K562 (cell line): ENCODE measurements at regions not wholly inside any gene's neighbourhood (a gene's known extent, or its start where the extent isn't known, plus 50 kb on each side); places are given as distances from the start of the nearest gene placed in this dataset.
A peak's percentile ranks its signal among the peaks of the same experiment; 100 is the strongest.

Experiments used
- ASH1L ChIP-seq: fragments of 450-650 bp; IDR thresholded peaks from 2 replicates; pipeline ENCODE4 v1.6.1; 2018; ENCODE audit warnings: borderline replicate concordance, mild to moderate bottlenecking, low read depth; ENCODE audit not compliant: partially characterized antibody
- BRF1 ChIP-seq: IDR thresholded peaks from 3 replicates; pipeline ENCODE4 v1.6.1; 2011; ENCODE audit warnings: borderline replicate concordance, mild to moderate bottlenecking; ENCODE audit not compliant: insufficient read length; ENCODE audit errors: extremely low read depth
- CLOCK ChIP-seq: fragments of 250-450 bp; sonication (Bioruptor Pico); IDR thresholded peaks from 2 replicates; pipeline ENCODE4 v1.4.0; 2020; ENCODE audit warnings: mild to moderate bottlenecking, moderate library complexity, borderline replicate concordance
- ETV5 ChIP-seq: sonication (generic); formaldehyde crosslinking; IDR thresholded peaks from 2 replicates; pipeline ENCODE4 v1.4.0; 2020; ENCODE audit warnings: low read depth, mild to moderate bottlenecking, missing genetic modification reagents
- FOXA3 ChIP-seq, 2 experiments: fragments of 450-650 bp in 1 of 2; sonication (generic) in 1 of 2; formaldehyde crosslinking; IDR thresholded peaks in 1 of 2; conservative IDR thresholded peaks in 1 of 2; 2 replicates each; pipeline versions ENCODE4 v1.4.0 to v1.8.0; 2020 to 2022; ENCODE audit warnings: mild to moderate bottlenecking in 2 of 2, missing genetic modification reagents in 1 of 2
- SNRNP70 ChIP-seq: fragments of 200-400 bp; formaldehyde crosslinking; optimal IDR thresholded peaks from 2 replicates; pipeline ENCODE3; 2017; ENCODE audit warnings: low read depth, low read length
- TEAD1 ChIP-seq, 2 experiments: fragments of 450-650 bp in 1 of 2; sonication (generic) in 1 of 2; formaldehyde crosslinking; IDR thresholded peaks; 2 replicates each; pipeline versions ENCODE4 v1.4.0 to v1.8.0; 2020 to 2022; ENCODE audit warnings: mild to moderate bottlenecking in 2 of 2, missing genetic modification reagents in 1 of 2
- TFAM ChIP-seq: fragments of 250-450 bp; sonication (Bioruptor Pico); conservative IDR thresholded peaks from 2 replicates; pipeline ENCODE4 v1.5.0; 2021; ENCODE audit warnings: mild to moderate bottlenecking, moderate library complexity
- U2AF2 ChIP-seq: fragments of 200-400 bp; formaldehyde crosslinking; optimal IDR thresholded peaks from 2 replicates; pipeline ENCODE3; 2017; ENCODE audit warnings: low read depth, mild to moderate bottlenecking, low read length
- ZNF316 ChIP-seq: fragments of 450-650 bp; IDR thresholded peaks from 2 replicates; pipeline ENCODE4 v1.6.1; 2016
- TF ChIP-seq, protein P1 (sequence below), 2 experiments: fragments of 450-650 bp in 1 of 2; sonication (generic) in 1 of 2; formaldehyde crosslinking in 1 of 2; IDR thresholded peaks in 1 of 2; conservative IDR thresholded peaks in 1 of 2; 2 replicates each; pipeline versions ENCODE4 v1.6.1 to v1.8.1; 2016 to 2023; ENCODE audit warnings: mild to moderate bottlenecking in 2 of 2, moderate library complexity in 2 of 2, inconsistent platforms in 1 of 2, missing genetic modification reagents in 1 of 2
- TF ChIP-seq, protein P2 (sequence below): fragments of 450-650 bp; IDR thresholded peaks from 2 replicates; pipeline ENCODE4 v1.6.1; 2016; ENCODE audit warnings: low read depth

GRCh38 chr6:26286168-26286877, 78.7 kb upstream of the BTN3A2 start (continued):
- TF ChIP-seq CLOCK (CRISPR knock-in tag) (no peak), BRF1 (peak; percentile 66), TFAM (CRISPR knock-in tag) (no peak), ASH1L (no peak), SNRNP70 (no peak), ZNF316 (no peak), TEAD1 (CRISPR knock-in tag; IDR thresholded peaks at IDR 0.05) (peak in 1 of 2 experiments; percentile 52; a peak in 1 of 4 replicates), FOXA3 (CRISPR knock-in tag; conservative IDR thresholded peaks at IDR 0.05 in 1 of 2, IDR thresholded peaks at IDR 0.05 in 1 of 2) (no peak), U2AF2 (no peak), ETV5 (CRISPR knock-in tag) (no peak)
- TF ChIP-seq, protein P1, sequence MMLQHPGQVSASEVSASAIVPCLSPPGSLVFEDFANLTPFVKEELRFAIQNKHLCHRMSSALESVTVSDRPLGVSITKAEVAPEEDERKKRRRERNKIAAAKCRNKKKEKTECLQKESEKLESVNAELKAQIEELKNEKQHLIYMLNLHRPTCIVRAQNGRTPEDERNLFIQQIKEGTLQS (IDR thresholded peaks at IDR 0.05) = no peak
- TF ChIP-seq, protein P1 (CRISPR knock-in tag; conservative IDR thresholded peaks at IDR 0.05) = 0 out of 2 replicates have a peak, but pooled peaks have one; percentile 36
- TF ChIP-seq, protein P2, sequence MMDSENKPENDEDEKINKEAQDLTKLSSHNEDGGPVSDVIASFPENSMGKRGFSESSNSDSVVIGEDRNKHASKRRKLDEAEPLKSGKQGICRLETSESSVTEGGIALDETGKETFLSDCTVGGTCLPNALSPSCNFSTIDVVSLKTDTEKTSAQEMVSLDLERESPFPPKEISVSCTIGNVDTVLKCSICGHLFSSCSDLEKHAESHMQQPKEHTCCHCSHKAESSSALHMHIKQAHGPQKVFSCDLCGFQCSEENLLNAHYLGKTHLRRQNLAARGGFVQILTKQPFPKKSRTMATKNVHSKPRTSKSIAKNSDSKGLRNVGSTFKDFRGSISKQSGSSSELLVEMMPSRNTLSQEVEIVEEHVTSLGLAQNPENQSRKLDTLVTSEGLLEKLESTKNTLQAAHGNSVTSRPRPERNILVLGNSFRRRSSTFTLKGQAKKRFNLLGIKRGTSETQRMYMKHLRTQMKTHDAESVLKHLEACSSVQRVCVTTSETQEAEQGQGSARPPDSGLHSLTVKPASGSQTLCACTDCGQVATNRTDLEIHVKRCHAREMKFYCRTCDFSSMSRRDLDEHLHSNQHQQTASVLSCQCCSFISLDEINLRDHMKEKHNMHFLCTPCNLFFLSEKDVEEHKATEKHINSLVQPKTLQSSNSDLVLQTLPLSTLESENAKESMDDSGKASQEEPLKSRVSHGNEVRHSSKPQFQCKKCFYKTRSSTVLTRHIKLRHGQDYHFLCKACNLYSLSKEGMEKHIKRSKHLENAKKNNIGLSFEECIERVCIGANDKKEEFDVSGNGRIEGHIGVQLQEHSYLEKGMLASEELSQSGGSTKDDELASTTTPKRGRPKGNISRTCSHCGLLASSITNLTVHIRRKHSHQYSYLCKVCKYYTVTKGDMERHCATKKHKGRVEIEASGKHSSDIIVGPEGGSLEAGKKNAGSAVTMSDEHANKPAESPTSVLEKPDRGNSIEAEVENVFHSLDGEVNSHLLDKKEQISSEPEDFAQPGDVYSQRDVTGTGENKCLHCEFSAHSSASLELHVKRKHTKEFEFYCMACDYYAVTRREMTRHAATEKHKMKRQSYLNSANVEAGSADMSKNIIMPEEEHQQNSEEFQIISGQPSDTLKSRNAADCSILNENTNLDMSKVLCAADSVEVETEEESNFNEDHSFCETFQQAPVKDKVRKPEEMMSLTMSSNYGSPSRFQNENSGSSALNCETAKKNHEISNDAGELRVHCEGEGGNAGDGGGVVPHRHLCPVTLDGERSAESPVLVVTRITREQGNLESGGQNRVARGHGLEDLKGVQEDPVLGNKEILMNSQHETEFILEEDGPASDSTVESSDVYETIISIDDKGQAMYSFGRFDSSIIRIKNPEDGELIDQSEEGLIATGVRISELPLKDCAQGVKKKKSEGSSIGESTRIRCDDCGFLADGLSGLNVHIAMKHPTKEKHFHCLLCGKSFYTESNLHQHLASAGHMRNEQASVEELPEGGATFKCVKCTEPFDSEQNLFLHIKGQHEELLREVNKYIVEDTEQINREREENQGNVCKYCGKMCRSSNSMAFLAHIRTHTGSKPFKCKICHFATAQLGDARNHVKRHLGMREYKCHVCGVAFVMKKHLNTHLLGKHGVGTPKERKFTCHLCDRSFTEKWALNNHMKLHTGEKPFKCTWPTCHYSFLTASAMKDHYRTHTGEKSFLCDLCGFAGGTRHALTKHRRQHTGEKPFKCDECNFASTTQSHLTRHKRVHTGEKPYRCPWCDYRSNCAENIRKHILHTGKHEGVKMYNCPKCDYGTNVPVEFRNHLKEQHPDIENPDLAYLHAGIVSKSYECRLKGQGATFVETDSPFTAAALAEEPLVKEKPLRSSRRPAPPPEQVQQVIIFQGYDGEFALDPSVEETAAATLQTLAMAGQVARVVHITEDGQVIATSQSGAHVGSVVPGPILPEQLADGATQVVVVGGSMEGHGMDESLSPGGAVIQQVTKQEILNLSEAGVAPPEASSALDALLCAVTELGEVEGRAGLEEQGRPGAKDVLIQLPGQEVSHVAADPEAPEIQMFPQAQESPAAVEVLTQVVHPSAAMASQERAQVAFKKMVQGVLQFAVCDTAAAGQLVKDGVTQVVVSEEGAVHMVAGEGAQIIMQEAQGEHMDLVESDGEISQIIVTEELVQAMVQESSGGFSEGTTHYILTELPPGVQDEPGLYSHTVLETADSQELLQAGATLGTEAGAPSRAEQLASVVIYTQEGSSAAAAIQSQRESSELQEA = peak; percentile 51; the same call in 1 of the 2 replicates
